ENCODE measurements at regions not wholly inside any gene's neighbourhood (a gene's known extent, or its start where the extent isn't known, plus 50 kb on each side); places are given as distances from the start of the nearest gene placed in this dataset.

DNA sequence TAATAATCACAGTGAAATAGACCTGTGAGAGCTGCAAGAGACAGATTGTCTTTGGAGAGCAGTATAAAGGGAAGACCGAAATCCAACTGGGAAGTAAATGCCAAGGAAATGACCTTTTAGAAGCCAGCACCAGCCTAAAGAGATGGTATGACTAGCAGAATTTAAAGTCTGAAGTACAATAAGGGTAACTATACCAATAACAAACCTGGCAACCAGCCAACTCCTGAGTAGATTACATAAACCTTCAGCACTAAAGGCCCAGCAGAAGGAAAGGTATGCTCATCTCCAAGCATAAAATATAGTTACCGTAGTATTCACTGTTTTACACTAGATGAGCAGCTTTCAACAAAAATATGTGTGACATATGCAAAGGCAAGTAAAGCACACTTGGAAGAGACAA, 155.1 kb upstream of the SATB1 start:
- H3K9ac ChIP-seq (ENCODE audit: insufficient read depth, low read length, poor library complexity, severe bottlenecking) = no peak overlapping the region
- Mint-ChIP-seq H3K36me3 (no peaks in the 10 kb centered on the region), H3K27me3 (ENCODE audit: low read depth in 3 of 3) (no peaks in the 10 kb centered on the region), H3K9me3 (peaks cover 0 to 8% (median 2%) of the 10 kb centered on the region in 7 donors), H3K4me1 (peaks cover 13% of the 10 kb centered on the region), H3K4me3 (no peak overlapping the region), H3K27ac (no peak overlapping the region)
- no peaks in the 10 kb centered on the region for H3K79me2 ChIP-seq (ENCODE audit: insufficient read depth, low read length)
- H3K4me1 ChIP-seq (ENCODE audit: control insufficient read depth in 1 of 2, insufficient read depth in 2 of 2, low read length in 2 of 2) = peaks cover 0 to 9% of the 10 kb centered on the region in 2 donors
- H3K27me3 ChIP-seq (ENCODE audit: control insufficient read depth in 2 of 2, insufficient read depth in 2 of 2, low read length in 2 of 2) = no peaks in the 10 kb centered on the region
- no peaks in the 10 kb centered on the region for H3K36me3 ChIP-seq (replicated peaks in 1 of 2; ENCODE audit: control insufficient read depth in 1 of 2, insufficient read depth in 2 of 2, low read length in 2 of 2)
- no peak overlapping the region for H3K4me2 ChIP-seq (replicated peaks; ENCODE audit: extremely low read depth, low read length, poor library complexity, severe bottlenecking)
- no peak overlapping the region for H2AFZ ChIP-seq (ENCODE audit: insufficient read depth, low read depth, low read length, poor library complexity, severe bottlenecking)
- no CpG with 5 or more reads among the region's 2 CpGs for WGBS (ENCODE audit: insufficient coverage)
- intact Hi-C loops (cut with micrococcal nuclease) = no loop called here
- TF ChIP-seq, protein P1, sequence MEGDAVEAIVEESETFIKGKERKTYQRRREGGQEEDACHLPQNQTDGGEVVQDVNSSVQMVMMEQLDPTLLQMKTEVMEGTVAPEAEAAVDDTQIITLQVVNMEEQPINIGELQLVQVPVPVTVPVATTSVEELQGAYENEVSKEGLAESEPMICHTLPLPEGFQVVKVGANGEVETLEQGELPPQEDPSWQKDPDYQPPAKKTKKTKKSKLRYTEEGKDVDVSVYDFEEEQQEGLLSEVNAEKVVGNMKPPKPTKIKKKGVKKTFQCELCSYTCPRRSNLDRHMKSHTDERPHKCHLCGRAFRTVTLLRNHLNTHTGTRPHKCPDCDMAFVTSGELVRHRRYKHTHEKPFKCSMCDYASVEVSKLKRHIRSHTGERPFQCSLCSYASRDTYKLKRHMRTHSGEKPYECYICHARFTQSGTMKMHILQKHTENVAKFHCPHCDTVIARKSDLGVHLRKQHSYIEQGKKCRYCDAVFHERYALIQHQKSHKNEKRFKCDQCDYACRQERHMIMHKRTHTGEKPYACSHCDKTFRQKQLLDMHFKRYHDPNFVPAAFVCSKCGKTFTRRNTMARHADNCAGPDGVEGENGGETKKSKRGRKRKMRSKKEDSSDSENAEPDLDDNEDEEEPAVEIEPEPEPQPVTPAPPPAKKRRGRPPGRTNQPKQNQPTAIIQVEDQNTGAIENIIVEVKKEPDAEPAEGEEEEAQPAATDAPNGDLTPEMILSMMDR (IDR thresholded peaks at IDR 0.05) = no peak
- H3K4me3 ChIP-seq (replicated peaks in 1 of 3; ENCODE audit: low read depth in 2 of 3, low read length in 3 of 3) = no peak overlapping the region
- H3K9me3 ChIP-seq (replicated peaks in 1 of 2; ENCODE audit: control insufficient read depth in 1 of 2, insufficient read depth in 1 of 2, low read length in 2 of 2) = no peaks in the 10 kb centered on the region
- no peaks in the 10 kb centered on the region for H4K20me1 ChIP-seq (ENCODE audit: insufficient read depth, low read length)
- DNase-seq = peak in 1 of 3 donors; percentile 1
- no peak overlapping the region for H3K27ac ChIP-seq (ENCODE audit: low read depth in 1 of 2, low read length in 2 of 2)

- no peak for DNase-seq
- intact Hi-C loops (cut with micrococcal nuclease) = no loop called here
- no peaks in the 10 kb centered on the region for H3K79me2 ChIP-seq (ENCODE audit: insufficient read depth, low read length)
- H4K20me1 ChIP-seq (ENCODE audit: insufficient read depth, low read length) = no peaks in the 10 kb centered on the region
- no peak overlapping the region for H3K9ac ChIP-seq (ENCODE audit: insufficient read depth, low read length, poor library complexity, severe bottlenecking)
- no peaks in the 10 kb centered on the region for H3K27me3 ChIP-seq (ENCODE audit: control insufficient read depth in 2 of 2, insufficient read depth in 2 of 2, low read length in 2 of 2)
- H3K4me3 Mint-ChIP-seq = no peak overlapping the region
- H2AFZ ChIP-seq (ENCODE audit: insufficient read depth, low read depth, low read length, poor library complexity, severe bottlenecking) = no peak overlapping the region
- no peaks in the 10 kb centered on the region for H3K36me3 Mint-ChIP-seq
- H3K27ac ChIP-seq (ENCODE audit: low read depth in 1 of 2, low read length in 2 of 2) = no peak overlapping the region
- peaks cover 0 to 8% (median 2%) of the 10 kb centered on the region in 7 donors for H3K9me3 Mint-ChIP-seq
- no peaks in the 10 kb centered on the region for H3K36me3 ChIP-seq (replicated peaks in 1 of 2; ENCODE audit: control insufficient read depth in 1 of 2, insufficient read depth in 2 of 2, low read length in 2 of 2)
- H3K27me3 Mint-ChIP-seq (ENCODE audit: low read depth in 3 of 3) = no peaks in the 10 kb centered on the region
- WGBS (ENCODE audit: insufficient coverage) = 41% methylated on average over 2 of the region's 3 CpGs
- TF ChIP-seq, protein P1 (IDR thresholded peaks at IDR 0.05) = no peak
- H3K27ac Mint-ChIP-seq = peak overlapping the region in 2 of 7 donors; percentile 25 to 36
- H3K4me3 ChIP-seq (replicated peaks in 1 of 3; ENCODE audit: low read depth in 2 of 3, low read length in 3 of 3) = no peak overlapping the region
- H3K4me1 ChIP-seq (ENCODE audit: control insufficient read depth in 1 of 2, insufficient read depth in 2 of 2, low read length in 2 of 2) = peaks cover 0 to 9% of the 10 kb centered on the region in 2 donors
- H3K4me2 ChIP-seq (replicated peaks; ENCODE audit: extremely low read depth, low read length, poor library complexity, severe bottlenecking) = no peak overlapping the region
- H3K4me1 Mint-ChIP-seq = peaks cover 13% of the 10 kb centered on the region
- H3K9me3 ChIP-seq (replicated peaks in 1 of 2; ENCODE audit: control insufficient read depth in 1 of 2, insufficient read depth in 1 of 2, low read length in 2 of 2) = no peaks in the 10 kb centered on the region
Measured at GRCh38 chr3:18579661-18580060, 154.5 kb upstream of the SATB1 start.
